OCI-LY3 (cell line): ENCODE measurements at regions not wholly inside any gene's neighbourhood (a gene's known extent, or its start where the extent isn't known, plus 50 kb on each side); places are given as distances from the start of the nearest gene placed in this dataset.

Experiments
- H2AFZ ChIP-seq: fragments of 200-600, 300-600 bp; shearing (Covaris generic); 2 replicates; pipeline ENCODE4 v1.6.0; 2014; ENCODE audit warnings: antibody characterized with exemption, low read depth, low read length
- H3K27ac ChIP-seq: fragments of 200-600, 300-600 bp; sonication (generic); 2 replicates; pipeline ENCODE4 v1.5.1; 2014; ENCODE audit warnings: mild to moderate bottlenecking, low read length, moderate library complexity, mixed read lengths
- H3K27me3 ChIP-seq: fragments of 200-600, 300-600 bp; sonication (generic); 2 replicates; pipeline ENCODE4 v1.6.1; 2014; ENCODE audit warnings: low read depth, low read length, mixed read lengths
- H3K36me3 ChIP-seq: fragments of 200-600, 300-600 bp; sonication (generic); replicated peaks from 2 replicates; pipeline ENCODE3; 2014; ENCODE audit warnings: low read depth, low read length, mixed read lengths
- H3K4me1 ChIP-seq: fragments of 300-600, 200-600 bp; sonication (generic); 2 replicates; pipeline ENCODE4 v1.6.1; 2014; ENCODE audit warnings: low read length, mixed read lengths
- H3K4me2 ChIP-seq: fragments of 200-600, 300-600 bp; sonication (generic); 2 replicates; pipeline ENCODE4 v1.6.1; 2014; ENCODE audit warnings: low read length, mixed read lengths
- H3K4me3 ChIP-seq: fragments of 300-600, 200-600 bp; sonication (generic); 2 replicates; pipeline ENCODE4 v1.5.1; 2014; ENCODE audit warnings: antibody characterized with exemption, mild to moderate bottlenecking, low read length, moderate library complexity
- H3K79me2 ChIP-seq: fragments of 300-600, 200-600 bp; shearing (Covaris generic); 2 replicates; pipeline ENCODE4 v1.6.1; 2014; ENCODE audit warnings: mild to moderate bottlenecking, low read length, mixed read lengths
- H3K9ac ChIP-seq: fragments of 300-600, 200-600 bp; shearing (Covaris generic); 2 replicates; pipeline ENCODE4 v1.6.0; 2014; ENCODE audit warnings: mild to moderate bottlenecking, low read length, moderate library complexity
- H3K9me3 ChIP-seq: fragments of 200-600, 300-600 bp; shearing (Covaris generic); 2 replicates; pipeline ENCODE4 v1.6.1; 2014; ENCODE audit warnings: low read length, mixed read lengths; ENCODE audit not compliant: insufficient read depth
- H4K20me1 ChIP-seq: fragments of 200-600, 300-600 bp; sonication (generic); 2 replicates; pipeline ENCODE4 v1.6.1; 2016; ENCODE audit warnings: low read length, mixed read lengths; ENCODE audit not compliant: insufficient read depth
- CTCF ChIP-seq: fragments of 200-600, 300-600 bp; sonication (generic); IDR thresholded peaks from 2 replicates; pipeline ENCODE4 v1.5.1; 2014; ENCODE audit warnings: antibody characterized with exemption, low read length, low read depth
- EZH2phosphoT487 ChIP-seq: fragments of 200-600 bp; shearing (Covaris generic); IDR thresholded peaks from 2 replicates; pipeline ENCODE4 v1.6.1; 2018; ENCODE audit warnings: antibody characterized with exemption, mixed run types, low read depth

GRCh38 chr18:27544206-27544605, 359.1 kb upstream of the CHST9 start:
- Histone ChIP-seq H3K4me2 (no peak overlapping the region), H3K27ac (no peak overlapping the region), H2AFZ (no peak overlapping the region), H3K27me3 (no peaks in the 10 kb centered on the region), H3K4me3 (no peak overlapping the region), H3K36me3 (no peaks in the 10 kb centered on the region), H3K79me2 (no peaks in the 10 kb centered on the region), H3K9ac (no peak overlapping the region), H3K9me3 (no peaks in the 10 kb centered on the region), H3K4me1 (no peaks in the 10 kb centered on the region), H4K20me1 (no peaks in the 10 kb centered on the region)
- no peak for TF ChIP-seq EZH2phosphoT487
- no peak for TF ChIP-seq CTCF

- H3K36me3 ChIP-seq: no peaks in the 10 kb centered on the region
- no peaks in the 10 kb centered on the region for H3K27me3 ChIP-seq
- no peak overlapping the region for H3K9ac ChIP-seq
- no peak for TF ChIP-seq EZH2phosphoT487
- TF ChIP-seq CTCF: no peak
- no peaks in the 10 kb centered on the region for H4K20me1 ChIP-seq
- no peak overlapping the region for H3K27ac ChIP-seq
- no peaks in the 10 kb centered on the region for H3K4me1 ChIP-seq
- no peak overlapping the region for H3K4me3 ChIP-seq
- no peak overlapping the region for H2AFZ ChIP-seq
- no peaks in the 10 kb centered on the region for H3K79me2 ChIP-seq
- no peak overlapping the region for H3K4me2 ChIP-seq
- no peaks in the 10 kb centered on the region for H3K9me3 ChIP-seq
Measured at GRCh38 chr18:27541293-27541692, 356.2 kb upstream of the CHST9 start.

- Histone ChIP-seq H3K9ac (no peak overlapping the region), H4K20me1 (no peaks in the 10 kb centered on the region), H3K4me2 (no peak overlapping the region), H3K36me3 (no peaks in the 10 kb centered on the region), H3K27ac (no peak overlapping the region), H2AFZ (no peak overlapping the region), H3K27me3 (no peaks in the 10 kb centered on the region), H3K4me3 (no peak overlapping the region), H3K4me1 (no peaks in the 10 kb centered on the region), H3K79me2 (no peaks in the 10 kb centered on the region), H3K9me3 (no peaks in the 10 kb centered on the region)
- TF ChIP-seq CTCF: no peak
- TF ChIP-seq EZH2phosphoT487: no peak
Measured at GRCh38 chr18:27540111-27540510, 355.0 kb upstream of the CHST9 start.

GRCh38 chr18:27528925-27529521, 343.9 kb upstream of the CHST9 start:
- Histone ChIP-seq H3K4me1 (no peaks in the 10 kb centered on the region), H3K27me3 (no peaks in the 10 kb centered on the region), H2AFZ (no peak overlapping the region), H3K4me3 (no peak overlapping the region), H3K9ac (no peak overlapping the region), H3K79me2 (no peaks in the 10 kb centered on the region), H3K27ac (no peak overlapping the region), H3K9me3 (no peaks in the 10 kb centered on the region), H3K36me3 (no peaks in the 10 kb centered on the region), H4K20me1 (no peaks in the 10 kb centered on the region), H3K4me2 (no peak overlapping the region)
- TF ChIP-seq EZH2phosphoT487 (no peak), CTCF (no peak)
